IMR-90 (cell line): ENCODE measurements at regions not wholly inside any gene's neighbourhood (a gene's known extent, or its start where the extent isn't known, plus 50 kb on each side); places are given as distances from the start of the nearest gene placed in this dataset.

Experiments used
- ATAC-seq: fragments of 200-7000 bp; cut with Tn5 transposase; 2 replicates; pipeline ENCODE4 v1.9.1; 2020; ENCODE audit warnings: low read depth, mild to moderate bottlenecking, moderate library complexity
- BruUV-seq: library from RNA; stranded (reverse); fragments of 400-500 nt; replicated peaks from 2 replicates; lab custom pipeline; 2021; lab: Mats Ljungman, UMichigan
- CTCF ChIA-PET: fragments of 300-600 bp; formaldehyde crosslinking; extraction: SDS; loops from one replicate; lab custom pipeline; 2021; ENCODE audit warnings: antibody characterized with exemption; lab: Yijun Ruan, JAX
- POLR2A ChIA-PET: fragments of 300-600 bp; sonication (Branson Sonifier 250); formaldehyde crosslinking; loops from one replicate; lab custom pipeline; 2022; ENCODE audit warnings: antibody characterized with exemption; ENCODE audit not compliant: unreplicated experiment; lab: Charles Lee
- DNase-seq: peaks from one replicate; pipeline ENCODE4 v3.0.0; 2013
- H2AFZ ChIP-seq: replicated peaks from 2 replicates; pipeline ENCODE3; 2013; ENCODE audit warnings: low read length, mild to moderate bottlenecking; ENCODE audit not compliant: poor library complexity
- H2AK5ac ChIP-seq: 2 replicates; pipeline ENCODE4 v1.6.1; 2013; ENCODE audit warnings: low read depth, low read length, inconsistent platforms
- H2AK9ac ChIP-seq: replicated peaks from 2 replicates; pipeline ENCODE3; 2013; ENCODE audit warnings: mild to moderate bottlenecking, low read depth, low read length, moderate library complexity; ENCODE audit not compliant: poor library complexity
- H2BK120ac ChIP-seq: 2 replicates; pipeline ENCODE4 v1.6.1; 2013; ENCODE audit warnings: low read depth, low read length, inconsistent platforms
- H2BK15ac ChIP-seq: 3 replicates; pipeline ENCODE4 v1.6.1; 2013; ENCODE audit warnings: low read depth, low read length, inconsistent platforms
- H2BK20ac ChIP-seq: 2 replicates; pipeline ENCODE4 v1.6.1; 2013; ENCODE audit warnings: low read depth, mild to moderate bottlenecking, inconsistent platforms, low read length, moderate library complexity
- H2BK5ac ChIP-seq: 2 replicates; pipeline ENCODE4 v1.6.1; 2013; ENCODE audit warnings: mild to moderate bottlenecking, low read depth, low read length, inconsistent platforms; ENCODE audit not compliant: poor library complexity, severe bottlenecking
- H3K14ac ChIP-seq: replicated peaks from 2 replicates; pipeline ENCODE4 v1.6.1; 2013; ENCODE audit warnings: low read depth, low read length, inconsistent platforms
- H3K18ac ChIP-seq: 2 replicates; pipeline ENCODE4 v1.6.1; 2013; ENCODE audit warnings: low read depth, low read length, control low read depth
- H3K23ac ChIP-seq: 2 replicates; pipeline ENCODE4 v1.6.1; 2013; ENCODE audit warnings: low read depth, low read length, inconsistent platforms
- H3K27ac ChIP-seq: 2 replicates; pipeline ENCODE4 v1.5.1; 2013; ENCODE audit warnings: mild to moderate bottlenecking, control low read depth, low read length; ENCODE audit not compliant: insufficient read depth
- H3K27me3 ChIP-seq: 2 replicates; pipeline ENCODE4 v1.6.1; 2013; ENCODE audit warnings: low read length; ENCODE audit not compliant: control insufficient read depth, insufficient read depth
- H3K36me3 ChIP-seq: 2 replicates; pipeline ENCODE4 v1.6.1; 2013; ENCODE audit warnings: low read length, mixed read lengths; ENCODE audit not compliant: control insufficient read depth, insufficient read depth
- H3K4ac ChIP-seq: 2 replicates; pipeline ENCODE4 v1.6.1; 2013; ENCODE audit warnings: low read depth, low read length, inconsistent platforms
- H3K4me1 ChIP-seq: 2 replicates; pipeline ENCODE4 v1.6.1; 2013; ENCODE audit warnings: low read length, mixed read lengths; ENCODE audit not compliant: control insufficient read depth, insufficient read depth
- H3K4me2 ChIP-seq: 2 replicates; pipeline ENCODE4 v1.6.1; 2013; ENCODE audit warnings: low read depth, mild to moderate bottlenecking, control low read depth, low read length, moderate library complexity
- H3K4me3 ChIP-seq: 2 replicates; pipeline ENCODE4 v1.5.1; 2013; ENCODE audit warnings: low read depth, mild to moderate bottlenecking, control low read depth, low read length, moderate library complexity; ENCODE audit not compliant: insufficient read depth
- H3K56ac ChIP-seq: 2 replicates; pipeline ENCODE4 v1.6.1; 2013; ENCODE audit warnings: low read length, inconsistent platforms; ENCODE audit not compliant: insufficient read depth; ENCODE audit errors: extremely low read depth
- H3K79me1 ChIP-seq, 2 experiments: 2 replicates each; pipeline ENCODE4 v1.6.1; 2013; ENCODE audit warnings: low read length in 2 of 2, inconsistent platforms in 1 of 2, low read depth in 1 of 2
- H3K9ac ChIP-seq: 2 replicates; pipeline ENCODE4 v1.6.1; 2013; ENCODE audit warnings: low read depth, low read length, control low read depth
- H3K9me1 ChIP-seq: 2 replicates; pipeline ENCODE4 v1.6.1; 2013; ENCODE audit warnings: low read length, inconsistent platforms; ENCODE audit not compliant: insufficient read depth
- H3K9me3 ChIP-seq: 2 replicates; pipeline ENCODE4 v1.6.1; 2013; ENCODE audit warnings: low read length; ENCODE audit not compliant: control insufficient read depth, insufficient read depth
- H4K20me1 ChIP-seq: 2 replicates; pipeline ENCODE4 v1.6.1; 2013; ENCODE audit warnings: low read length, inconsistent platforms; ENCODE audit not compliant: insufficient read depth
- H4K5ac ChIP-seq: 2 replicates; pipeline ENCODE4 v1.6.1; 2013; ENCODE audit warnings: mild to moderate bottlenecking, low read depth, low read length, control low read depth
- H4K8ac ChIP-seq, 2 experiments: 2 replicates each; pipeline ENCODE4 v1.6.1; 2013; ENCODE audit warnings: low read depth in 2 of 2, low read length in 2 of 2, control low read depth in 1 of 2, inconsistent platforms in 1 of 2
- H4K91ac ChIP-seq: 2 replicates; pipeline ENCODE4 v1.6.1; 2013; ENCODE audit warnings: low read depth, low read length, inconsistent platforms; ENCODE audit not compliant: insufficient read depth
- BHLHE40 ChIP-seq: fragments of 150-350 bp; IDR thresholded peaks from 2 replicates; pipeline ENCODE4 v1.6.1; 2016; ENCODE audit warnings: mild to moderate bottlenecking, low read depth, low read length
- CEBPB ChIP-seq: IDR thresholded peaks from 2 replicates; pipeline ENCODE4 v1.6.1; 2012; ENCODE audit warnings: low read depth, low read length, improper control_type of control experiment
- CHD1 ChIP-seq: IDR thresholded peaks from 2 replicates; pipeline ENCODE4 v1.6.1; 2012; ENCODE audit warnings: low read depth, low read length, improper control_type of control experiment
- ELK1 ChIP-seq: fragments of 150-350 bp; IDR thresholded peaks from 2 replicates; pipeline ENCODE4 v1.6.1; 2016; ENCODE audit warnings: low read depth, mild to moderate bottlenecking, low read length, moderate library complexity, borderline replicate concordance
- FOS ChIP-seq: fragments of 150-350 bp; IDR thresholded peaks from 2 replicates; pipeline ENCODE4 v1.6.1; 2016; ENCODE audit warnings: low read depth, low read length
- NFE2L2 ChIP-seq: fragments of 150-350 bp; IDR thresholded peaks from 2 replicates; pipeline ENCODE4 v1.6.1; 2016; ENCODE audit warnings: low read depth, mild to moderate bottlenecking, low read length
- POLR2A ChIP-seq: IDR thresholded peaks from 2 replicates; pipeline ENCODE4 v1.6.1; 2012; ENCODE audit warnings: mild to moderate bottlenecking, low read depth, low read length
- RCOR1 ChIP-seq: IDR thresholded peaks from 2 replicates; pipeline ENCODE4 v1.6.1; 2012; ENCODE audit warnings: mild to moderate bottlenecking, low read length, improper control_type of control experiment; ENCODE audit not compliant: insufficient replicate concordance
- USF2 ChIP-seq: fragments of 150-350 bp; IDR thresholded peaks from 2 replicates; pipeline ENCODE4 v1.6.1; 2017; ENCODE audit warnings: mild to moderate bottlenecking, antibody characterized with exemption, low read length, low read depth
- WGBS, 2 experiments: methylation state at CpG; one replicate each; pipeline versions ENCODE4 v1.1.5 to v1.1.7; 2013; ENCODE audit warnings: missing lambda C conversion rate in 2 of 2; ENCODE audit not compliant: insufficient read length in 1 of 2; ENCODE audit errors: extremely low coverage in 2 of 2; 5-methylcytosine and 5-hydroxymethylcytosine counted together
- dilution Hi-C: fragments of 300-500 bp; cut with HindIII; formaldehyde crosslinking; loops from one replicate; pipeline ENCODE4 v1.14.3; 2018; ENCODE audit warnings: low sequenced_read_pairs; ENCODE audit not compliant: unreplicated experiment
- in situ Hi-C: fragments of 300-500 bp; cut with MboI; formaldehyde crosslinking; loops from 3 replicates; pipeline ENCODE4 v1.14.3; 2019; ENCODE audit warnings: low sequenced_read_pairs, inconsistent platforms, mixed read lengths
- intact Hi-C: fragments of 100-400 bp; cut with micrococcal nuclease; formaldehyde crosslinking; loops from 2 replicates; pipeline ENCODE4 v1.10.0; 2022

- Histone ChIP-seq H2AK5ac (no peak overlapping the region), H4K91ac (no peak overlapping the region), H3K18ac (no peak overlapping the region), H4K20me1 (no peaks in the 10 kb centered on the region), H3K4me2 (no peak overlapping the region), H3K56ac (no peak overlapping the region), H3K27me3 (no peaks in the 10 kb centered on the region), H4K5ac (no peak overlapping the region), H2BK120ac (no peak overlapping the region), H3K9ac (no peak overlapping the region), H3K23ac (no peak overlapping the region), H2BK15ac (no peak overlapping the region), H3K4ac (no peak overlapping the region; the same call in 1 of the 2 replicates), H2BK5ac (no peak overlapping the region), H3K9me1 (no peaks in the 10 kb centered on the region; the same call in 1 of the 2 replicates), H2BK20ac (no peak overlapping the region), H3K4me3 (no peak overlapping the region), H3K79me1 (no peaks in the 10 kb centered on the region), H3K27ac (no peak overlapping the region), H3K4me1 (peaks cover 5% of the 10 kb centered on the region), H2AFZ (no peak overlapping the region), H4K8ac (no peak overlapping the region), H3K14ac (no peak overlapping the region), H3K36me3 (no peaks in the 10 kb centered on the region), H3K9me3 (no peaks in the 10 kb centered on the region), H2AK9ac (no peak overlapping the region)
- no TSS peak for BruUV-seq
- ChIA-PET POLR2A (interaction anchor here (0.5 kb wide), 1 partner anchor 136 kb away, joined by 4 read pairs; no protein-coding TSS in a partner anchor), CTCF (no interaction called here)
- ATAC-seq (no peak), DNase-seq (no peak)
- intact Hi-C loops (no loop called here), in situ Hi-C loops (loop anchor here (25.0 kb wide), 1 partner anchor 1310 kb away; no protein-coding TSS in a partner anchor), dilution Hi-C loops (no loop called here)
- 25% methylated on average over 1 of the region's 4 CpGs; no CpG with 5 or more reads in 1 of the 2 experiments for WGBS, 2 experiments
- TF ChIP-seq POLR2A: no peak
- no peak for TF ChIP-seq ELK1
- TF ChIP-seq BHLHE40: no peak
- no peak for TF ChIP-seq CEBPB
- no peak for TF ChIP-seq CHD1
- no peak for TF ChIP-seq USF2
- TF ChIP-seq RCOR1: no peak
- no peak for TF ChIP-seq NFE2L2
- TF ChIP-seq FOS: no peak
Observed at GRCh38 chr14:94677213-94677612, 65.0 kb downstream of the SERPINA3 start.
